ENCODE measurements at regions not wholly inside any gene's neighbourhood (a gene's known extent, or its start where the extent isn't known, plus 50 kb on each side); places are given as distances from the start of the nearest gene placed in this dataset.

DNA sequence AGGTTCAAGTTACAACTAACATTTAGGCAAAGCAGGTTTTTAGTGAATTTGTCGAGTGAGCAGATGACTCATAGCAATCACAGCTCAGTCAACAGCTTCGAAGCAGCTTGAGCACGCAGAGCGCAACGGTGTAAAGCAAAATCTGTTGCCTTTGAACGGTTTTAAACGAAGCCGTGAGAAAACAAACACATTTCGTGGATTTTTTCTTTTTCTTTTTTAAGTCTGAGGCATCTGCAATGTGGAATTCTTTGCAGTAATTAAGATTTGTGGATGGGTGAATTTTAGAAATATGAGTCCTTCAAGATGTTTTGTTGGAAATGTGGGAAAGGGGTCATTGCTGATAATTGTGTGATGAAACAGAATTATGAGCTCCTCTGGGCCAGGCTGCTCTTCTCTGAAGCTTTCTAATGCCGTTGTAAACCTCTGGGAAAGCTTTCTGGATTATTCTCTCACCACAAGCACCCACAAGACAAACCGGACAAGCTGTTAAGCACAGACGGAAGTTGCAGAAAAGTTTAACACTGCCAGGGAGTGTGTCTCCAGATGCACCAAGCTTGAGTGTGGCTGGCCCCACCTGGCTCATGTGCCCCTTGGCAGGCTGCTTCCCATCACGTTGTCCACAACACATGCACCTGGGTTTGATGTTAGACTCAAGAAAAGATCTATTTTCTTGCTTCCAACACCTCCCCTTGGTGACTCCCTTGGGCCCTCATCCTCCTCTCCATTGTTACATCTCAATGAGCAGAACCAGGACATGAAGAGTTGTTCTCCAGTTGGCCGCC, 224.7 kb downstream of the ACKR3 start:
- no peak overlapping the region for H3K4me3 ChIP-seq
- DNase-seq (no peak), ATAC-seq (no peak)
- no peak for TF ChIP-seq CTCF (IDR thresholded peaks at IDR 0.05)
- H3K4me1 ChIP-seq = no peaks in the 10 kb centered on the region
- intact Hi-C loops (cut with DNase I) = no loop called here
- no peaks in the 10 kb centered on the region for H3K36me3 ChIP-seq
- H3K9me3 ChIP-seq = no peaks in the 10 kb centered on the region
- no peak overlapping the region for H3K27ac ChIP-seq
- no peaks in the 10 kb centered on the region for H3K27me3 ChIP-seq (ENCODE audit: low read depth)

- Histone ChIP-seq H3K36me3 (no peaks in the 10 kb centered on the region), H3K4me3 (no peak overlapping the region), H3K27me3 (ENCODE audit: low read depth) (no peaks in the 10 kb centered on the region), H3K4me1 (no peaks in the 10 kb centered on the region), H3K9me3 (no peaks in the 10 kb centered on the region), H3K27ac (no peak overlapping the region)
- intact Hi-C loops (cut with DNase I) = no loop called here
- ATAC-seq = no peak
- DNase-seq = no peak
- TF ChIP-seq CTCF (IDR thresholded peaks at IDR 0.05) = no peak
Observed at GRCh38 chr2:236795169-236795860, 225.7 kb downstream of the ACKR3 start.

- ATAC-seq = no peak
- DNase-seq = no peak
- Histone ChIP-seq H3K27ac (no peak overlapping the region), H3K36me3 (no peaks in the 10 kb centered on the region), H3K4me3 (no peak overlapping the region), H3K27me3 (ENCODE audit: low read depth) (no peaks in the 10 kb centered on the region), H3K9me3 (no peaks in the 10 kb centered on the region), H3K4me1 (no peaks in the 10 kb centered on the region)
- intact Hi-C loops (cut with DNase I) = no loop called here
- TF ChIP-seq CTCF (IDR thresholded peaks at IDR 0.05) = no peak
Observed at GRCh38 chr2:236795861-236796219, 226.2 kb downstream of the ACKR3 start.

DNA sequence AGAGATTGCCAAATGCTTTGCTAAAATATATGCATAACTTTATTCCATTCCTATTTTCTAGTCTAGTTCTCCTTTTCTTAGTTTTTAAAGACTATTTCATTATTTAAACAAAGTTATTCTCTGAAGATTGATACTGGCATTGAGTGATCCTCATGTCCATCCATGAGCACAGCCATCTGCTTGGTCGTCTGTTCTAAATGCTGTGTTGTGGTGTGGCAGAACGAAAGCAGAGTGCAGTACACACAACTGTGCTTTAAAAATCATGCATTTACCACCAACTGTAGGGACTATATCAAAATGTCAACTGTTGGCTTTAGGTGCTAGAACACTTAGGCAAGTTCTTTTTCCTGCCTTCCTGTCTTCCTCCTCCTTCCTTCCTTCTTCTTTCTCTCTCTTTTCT, 226.6 kb downstream of the ACKR3 start:
- H3K4me3 ChIP-seq = no peak overlapping the region
- DNase-seq = no peak
- no peaks in the 10 kb centered on the region for H3K36me3 ChIP-seq
- H3K4me1 ChIP-seq = no peaks in the 10 kb centered on the region
- TF ChIP-seq CTCF (IDR thresholded peaks at IDR 0.05) = no peak
- H3K27me3 ChIP-seq (ENCODE audit: low read depth) = no peaks in the 10 kb centered on the region
- intact Hi-C loops (cut with DNase I) = no loop called here
- H3K9me3 ChIP-seq = no peaks in the 10 kb centered on the region
- H3K27ac ChIP-seq = no peak overlapping the region
- no peak for ATAC-seq

DNA sequence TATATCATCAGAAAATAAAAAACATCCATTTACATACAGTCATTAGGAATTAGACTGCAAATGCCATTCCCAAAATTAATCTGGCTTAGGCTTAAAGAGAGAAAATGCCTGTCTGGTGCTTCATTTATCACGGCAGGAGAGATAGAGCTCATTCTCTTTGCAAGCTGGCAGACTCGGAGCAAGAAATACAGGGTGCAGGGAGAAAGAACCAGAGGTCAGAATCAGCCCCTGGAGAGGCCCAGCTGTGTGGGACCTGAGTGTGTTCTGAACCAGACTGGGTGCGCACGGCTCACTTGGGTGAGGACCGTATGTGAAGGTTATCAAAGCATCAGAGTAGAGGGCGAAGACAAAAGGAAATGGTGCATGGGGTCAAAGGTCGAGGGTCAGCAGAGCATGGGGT, 227.8 kb downstream of the ACKR3 start:
- no peaks in the 10 kb centered on the region for H3K27me3 ChIP-seq (ENCODE audit: low read depth)
- no peak overlapping the region for H3K27ac ChIP-seq
- TF ChIP-seq CTCF (IDR thresholded peaks at IDR 0.05) = no peak
- intact Hi-C loops (cut with DNase I) = no loop called here
- no peaks in the 10 kb centered on the region for H3K4me1 ChIP-seq
- no peak overlapping the region for H3K4me3 ChIP-seq
- no peaks in the 10 kb centered on the region for H3K36me3 ChIP-seq
- no peak for DNase-seq
- no peaks in the 10 kb centered on the region for H3K9me3 ChIP-seq
- no peak for ATAC-seq

All from lower lobe of right lung (tissue), 2 donors.